Natural killer cell (primary cell): ENCODE measurements at regions not wholly inside any gene's neighbourhood (a gene's known extent, or its start where the extent isn't known, plus 50 kb on each side); places are given as distances from the start of the nearest gene placed in this dataset.

Experiments
- ATAC-seq, 3 donors: fragments of 150-1000 bp in 2 of 3; fragments of 200-7000 bp in 1 of 3; cut with Tn5 transposase; 1 replicate in 1 of 3; 2 replicates in 2 of 3; pipeline ENCODE4 v1.10.0; 2021; ENCODE audit warnings: mild to moderate bottlenecking in 2 of 3, moderate library complexity in 2 of 3
- DNase-seq, 2 donors: peaks; one replicate each; pipeline versions ENCODE4 v3.0.0 to v3.0.0-alpha.2; 2013 to 2021; ENCODE audit warnings: mixed read lengths in 1 of 2
- H3K27ac ChIP-seq: one replicate; pipeline ENCODE4 v1.5.1; 2013; ENCODE audit warnings: mild to moderate bottlenecking, low read length
- H3K27me3 ChIP-seq: one replicate; pipeline ENCODE4 v1.6.1; 2013; ENCODE audit warnings: low read length; ENCODE audit not compliant: control insufficient read depth, insufficient read depth
- H3K36me3 ChIP-seq: one replicate; pipeline ENCODE4 v1.6.1; 2013; ENCODE audit warnings: low read length; ENCODE audit not compliant: control insufficient read depth, insufficient read depth
- H3K4me1 ChIP-seq: one replicate; pipeline ENCODE4 v1.6.1; 2013; ENCODE audit warnings: low read length; ENCODE audit not compliant: control insufficient read depth, insufficient read depth
- H3K4me3 ChIP-seq: one replicate; pipeline ENCODE4 v1.5.1; 2013; ENCODE audit warnings: low read length
- H3K9me3 ChIP-seq: one replicate; pipeline ENCODE4 v1.6.1; 2013; ENCODE audit warnings: low read length; ENCODE audit not compliant: control insufficient read depth, insufficient read depth
- H3K27ac Mint-ChIP-seq, 2 donors: one replicate each; pipeline ENCODE4 v1.8.0; 2022; ENCODE audit warnings: mild to moderate bottlenecking in 2 of 2, mixed read lengths in 2 of 2, moderate library complexity in 1 of 2
- H3K27me3 Mint-ChIP-seq, 2 donors: one replicate each; pipeline ENCODE4 v1.8.0; 2022; ENCODE audit warnings: low read depth in 2 of 2, mixed read lengths in 2 of 2
- H3K36me3 Mint-ChIP-seq: one replicate; pipeline ENCODE4 v1.8.0; 2022; ENCODE audit warnings: mixed read lengths
- H3K4me1 Mint-ChIP-seq, 2 donors: one replicate each; pipeline ENCODE4 v1.8.0; 2022; ENCODE audit warnings: mixed read lengths in 2 of 2
- H3K4me3 Mint-ChIP-seq: one replicate; pipeline ENCODE4 v1.8.0; 2022; ENCODE audit warnings: mild to moderate bottlenecking, moderate library complexity, mixed read lengths
- H3K9me3 Mint-ChIP-seq, 2 donors: one replicate each; pipeline ENCODE4 v1.8.0; 2022; ENCODE audit warnings: mixed read lengths in 2 of 2
- CTCF ChIP-seq: fragments of 200-600 bp; IDR thresholded peaks from one replicate; pipeline ENCODE4 v1.8.0; 2022; ENCODE audit warnings: antibody characterized with exemption
- WGBS: methylation state at CpG from one replicate; pipeline ENCODE4 v1.1.7; 2013; ENCODE audit warnings: missing lambda C conversion rate; ENCODE audit not compliant: insufficient coverage; 5-methylcytosine and 5-hydroxymethylcytosine counted together
- intact Hi-C: fragments of 100-400 bp; cut with micrococcal nuclease; formaldehyde crosslinking; loops from one replicate; pipeline ENCODE4 v1.14.2; 2022

- H3K36me3 Mint-ChIP-seq = no peaks in the 10 kb centered on the region
- no peaks in the 10 kb centered on the region for H3K9me3 Mint-ChIP-seq
- Histone ChIP-seq H3K4me3 (no peak overlapping the region), H3K4me1 (no peaks in the 10 kb centered on the region), H3K27ac (no peak overlapping the region), H3K27me3 (no peaks in the 10 kb centered on the region), H3K9me3 (no peaks in the 10 kb centered on the region), H3K36me3 (no peaks in the 10 kb centered on the region)
- no peak overlapping the region for H3K4me3 Mint-ChIP-seq
- intact Hi-C loops = no loop called here
- peaks cover 0 to 9% of the 10 kb centered on the region in 2 donors for H3K4me1 Mint-ChIP-seq
- no peak overlapping the region for H3K27ac Mint-ChIP-seq
- ATAC-seq (no peak), DNase-seq (no peak)
- TF ChIP-seq CTCF = no peak
- peaks cover 3 to 5% of the 10 kb centered on the region in 2 donors for H3K27me3 Mint-ChIP-seq
These were observed 72.9 kb upstream of the STK39 start for GRCh38 chr2:168320267-168320666.

- no peak for TF ChIP-seq CTCF
- H3K36me3 ChIP-seq = no peaks in the 10 kb centered on the region
- H3K36me3 Mint-ChIP-seq = no peaks in the 10 kb centered on the region
- H3K27ac Mint-ChIP-seq = no peak overlapping the region
- H3K4me1 Mint-ChIP-seq = no peaks in the 10 kb centered on the region
- peaks cover 3 to 5% of the 10 kb centered on the region in 2 donors for H3K27me3 Mint-ChIP-seq
- H3K27me3 ChIP-seq = no peaks in the 10 kb centered on the region
- no peak overlapping the region for H3K4me3 Mint-ChIP-seq
- H3K27ac ChIP-seq = no peak overlapping the region
- DNase-seq (no peak), ATAC-seq (no peak)
- no peaks in the 10 kb centered on the region for H3K9me3 Mint-ChIP-seq
- H3K9me3 ChIP-seq = no peaks in the 10 kb centered on the region
- H3K4me1 ChIP-seq = no peaks in the 10 kb centered on the region
- 88% methylated on average over 2 of the region's 3 CpGs for WGBS
- H3K4me3 ChIP-seq = no peak overlapping the region
- intact Hi-C loops = no loop called here
These were observed 75.1 kb upstream of the STK39 start for GRCh38 chr2:168322325-168323007.

- H3K36me3 ChIP-seq = no peaks in the 10 kb centered on the region
- H3K36me3 Mint-ChIP-seq = no peaks in the 10 kb centered on the region
- no peaks in the 10 kb centered on the region for H3K9me3 Mint-ChIP-seq
- DNase-seq = no peak
- H3K4me3 ChIP-seq = no peak overlapping the region
- H3K4me3 Mint-ChIP-seq = no peak overlapping the region
- TF ChIP-seq CTCF = no peak
- intact Hi-C loops = no loop called here
- no peaks in the 10 kb centered on the region for H3K9me3 ChIP-seq
- peaks cover 3 to 5% of the 10 kb centered on the region in 2 donors for H3K27me3 Mint-ChIP-seq
- no peak overlapping the region for H3K27ac ChIP-seq
- 72% methylated on average over 11 of the region's 11 CpGs for WGBS
- H3K4me1 ChIP-seq = no peaks in the 10 kb centered on the region
- no peak for ATAC-seq
- no peak overlapping the region for H3K27ac Mint-ChIP-seq
- H3K27me3 ChIP-seq = no peaks in the 10 kb centered on the region
- no peaks in the 10 kb centered on the region for H3K4me1 Mint-ChIP-seq
These were observed 76.2 kb upstream of the STK39 start for GRCh38 chr2:168323529-168324021.

- DNase-seq = no peak
- H3K27ac Mint-ChIP-seq = no peak overlapping the region
- peaks cover 6 to 13% of the 10 kb centered on the region in 2 donors for H3K9me3 Mint-ChIP-seq
- H3K4me1 Mint-ChIP-seq = peaks cover 0 to 5% of the 10 kb centered on the region in 2 donors
- H3K36me3 Mint-ChIP-seq = peaks cover 20% of the 10 kb centered on the region
- no peaks in the 10 kb centered on the region for H3K27me3 ChIP-seq
- H3K27ac ChIP-seq = no peak overlapping the region
- H3K36me3 ChIP-seq = no peaks in the 10 kb centered on the region
- H3K9me3 ChIP-seq = peaks cover 8% of the 10 kb centered on the region
- 84% methylated on average over 2 of the region's 2 CpGs for WGBS
- no peak overlapping the region for H3K4me3 Mint-ChIP-seq
- no peaks in the 10 kb centered on the region for H3K4me1 ChIP-seq
- H3K27me3 Mint-ChIP-seq = peaks cover 3 to 5% of the 10 kb centered on the region in 2 donors
- no peak for TF ChIP-seq CTCF
- intact Hi-C loops = no loop called here
- ATAC-seq = no peak
- no peak overlapping the region for H3K4me3 ChIP-seq
These were observed 79.2 kb upstream of the STK39 start for GRCh38 chr2:168326572-168326971.
